H9 (cell line): ENCODE measurements at regions not wholly inside any gene's neighbourhood (a gene's known extent, or its start where the extent isn't known, plus 50 kb on each side); places are given as distances from the start of the nearest gene placed in this dataset.

Source experiments
- DNase-seq: peaks from one replicate; pipeline ENCODE4 v3.0.0-alpha.2; 2017
- H2AFZ ChIP-seq: one replicate; pipeline ENCODE4 v1.6.1; 2013; ENCODE audit warnings: mild to moderate bottlenecking, low read length, control low read depth, moderate library complexity
- H2AK5ac ChIP-seq: 2 replicates; pipeline ENCODE4 v1.6.1; 2013; ENCODE audit warnings: low read length, control low read depth, mixed read lengths; ENCODE audit not compliant: insufficient read length
- H2BK120ac ChIP-seq: one replicate; pipeline ENCODE4 v1.6.1; 2013; ENCODE audit warnings: low read depth, mild to moderate bottlenecking, low read length, control low read depth, inconsistent platforms; ENCODE audit not compliant: poor library complexity, severe bottlenecking
- H2BK12ac ChIP-seq: 2 replicates; pipeline ENCODE4 v1.6.1; 2013; ENCODE audit warnings: low read length, control low read depth, mixed read lengths, low read depth; ENCODE audit not compliant: insufficient read length
- H2BK15ac ChIP-seq: 2 replicates; pipeline ENCODE4 v1.6.1; 2013; ENCODE audit warnings: low read depth, low read length, control low read depth
- H2BK20ac ChIP-seq: one replicate; pipeline ENCODE4 v1.6.1; 2013; ENCODE audit warnings: low read depth, mild to moderate bottlenecking, low read length, control low read depth, inconsistent platforms; ENCODE audit not compliant: poor library complexity, severe bottlenecking
- H2BK5ac ChIP-seq: 2 replicates; pipeline ENCODE4 v1.6.1; 2013; ENCODE audit warnings: low read length, control low read depth, mixed read lengths; ENCODE audit not compliant: insufficient read length
- H3K14ac ChIP-seq: 2 replicates; pipeline ENCODE4 v1.6.1; 2013; ENCODE audit warnings: low read length, control low read depth; ENCODE audit not compliant: insufficient read depth
- H3K18ac ChIP-seq: 2 replicates; pipeline ENCODE4 v1.6.1; 2013; ENCODE audit warnings: low read depth, mild to moderate bottlenecking, mixed read lengths, low read length, control low read depth; ENCODE audit not compliant: insufficient read length
- H3K23ac ChIP-seq: 2 replicates; pipeline ENCODE4 v1.6.1; 2013; ENCODE audit warnings: low read length, control low read depth, mixed read lengths, low read depth; ENCODE audit not compliant: insufficient read length
- H3K23me2 ChIP-seq: 2 replicates; pipeline ENCODE4 v1.6.1; 2013; ENCODE audit warnings: low read depth, mild to moderate bottlenecking, mixed read lengths, low read length, control low read depth; ENCODE audit not compliant: insufficient read length, poor library complexity, severe bottlenecking
- H3K27ac ChIP-seq: 2 replicates; pipeline ENCODE4 v1.5.1; 2013; ENCODE audit warnings: low read length, control low read depth, mixed read lengths, low read depth; ENCODE audit not compliant: insufficient read length
- H3K27me3 ChIP-seq: 2 replicates; pipeline ENCODE4 v1.6.1; 2013; ENCODE audit warnings: low read length, control low read depth, inconsistent platforms; ENCODE audit not compliant: insufficient read depth
- H3K4ac ChIP-seq: 2 replicates; pipeline ENCODE4 v1.6.1; 2013; ENCODE audit warnings: low read depth, mild to moderate bottlenecking, control low read depth, inconsistent platforms, low read length, moderate library complexity
- H3K4me1 ChIP-seq: 2 replicates; pipeline ENCODE4 v1.6.1; 2013; ENCODE audit warnings: low read length, control low read depth, inconsistent platforms; ENCODE audit not compliant: insufficient read depth
- H3K4me2 ChIP-seq: 2 replicates; pipeline ENCODE4 v1.6.1; 2013; ENCODE audit warnings: low read length, control low read depth, mixed read lengths; ENCODE audit not compliant: insufficient read length, insufficient read depth
- H3K56ac ChIP-seq: 2 replicates; pipeline ENCODE4 v1.6.1; 2013; ENCODE audit warnings: low read depth, mild to moderate bottlenecking, mixed read lengths, low read length, control low read depth; ENCODE audit not compliant: insufficient read length
- H3K79me1 ChIP-seq: 2 replicates; pipeline ENCODE4 v1.6.1; 2013; ENCODE audit warnings: low read depth, mild to moderate bottlenecking, moderate library complexity, low read length, control low read depth, inconsistent platforms; ENCODE audit not compliant: insufficient read depth, poor library complexity, severe bottlenecking
- H3K79me2 ChIP-seq: 2 replicates; pipeline ENCODE4 v1.6.1; 2013; ENCODE audit warnings: low read length, control low read depth, inconsistent platforms; ENCODE audit not compliant: insufficient read depth
- H3K9ac ChIP-seq: 2 replicates; pipeline ENCODE4 v1.6.1; 2013; ENCODE audit warnings: low read length, control low read depth, mixed read lengths; ENCODE audit not compliant: insufficient read length; ENCODE audit errors: extremely low read depth
- H3K9me3 ChIP-seq: one replicate; pipeline ENCODE4 v1.6.1; 2013; ENCODE audit warnings: low read depth, low read length, inconsistent platforms; ENCODE audit not compliant: control insufficient read depth
- H3T11ph ChIP-seq: one replicate; pipeline ENCODE4 v1.6.1; 2013; ENCODE audit warnings: mild to moderate bottlenecking, low read length, control low read depth, inconsistent platforms
- H4K20me1 ChIP-seq: one replicate; pipeline ENCODE4 v1.6.1; 2013; ENCODE audit not compliant: control insufficient read depth, insufficient read length, insufficient read depth
- H4K5ac ChIP-seq: 2 replicates; pipeline ENCODE4 v1.6.1; 2013; ENCODE audit warnings: low read depth, mild to moderate bottlenecking, mixed read lengths, low read length, control low read depth; ENCODE audit not compliant: insufficient read length
- H4K8ac ChIP-seq: replicated peaks from 2 replicates; pipeline ENCODE4 v1.6.1; 2013; ENCODE audit warnings: low read length, control low read depth, mixed read lengths, low read depth; ENCODE audit not compliant: insufficient read length
- H4K91ac ChIP-seq: 2 replicates; pipeline ENCODE4 v1.6.1; 2013; ENCODE audit warnings: low read depth, mild to moderate bottlenecking, moderate library complexity, mixed read lengths, low read length, control low read depth; ENCODE audit not compliant: insufficient read length
- H3K27ac Mint-ChIP-seq, 3 experiments: 2 replicates in 2 of 3; 3 replicates in 1 of 3; pipeline ENCODE4 v1.8.0; 2020 to 2021; ENCODE audit warnings: mixed read lengths in 3 of 3, mild to moderate bottlenecking in 1 of 3, moderate library complexity in 1 of 3
- H3K27me3 Mint-ChIP-seq: 2 replicates; pipeline ENCODE4 v1.8.0; 2021; ENCODE audit warnings: low read depth, mild to moderate bottlenecking, moderate library complexity, mixed read lengths
- H3K36me3 Mint-ChIP-seq, 3 experiments: 2 replicates in 2 of 3; 3 replicates in 1 of 3; pipeline ENCODE4 v1.8.0; 2020 to 2021; ENCODE audit warnings: low read depth in 3 of 3, mixed read lengths in 3 of 3; ENCODE audit not compliant: insufficient read depth in 1 of 3
- H3K4me1 Mint-ChIP-seq, 2 experiments: 2 replicates each; pipeline ENCODE4 v1.8.0; 2020; ENCODE audit warnings: mixed read lengths in 2 of 2
- H3K4me3 Mint-ChIP-seq, 2 experiments: 2 replicates in 1 of 2; 3 replicates in 1 of 2; pipeline ENCODE4 v1.8.0; 2020 to 2021; ENCODE audit warnings: mild to moderate bottlenecking in 2 of 2, mixed read lengths in 2 of 2, moderate library complexity in 1 of 2
- H3K9me3 Mint-ChIP-seq, 2 experiments: 2 replicates in 1 of 2; 3 replicates in 1 of 2; pipeline ENCODE4 v1.8.0; 2020; ENCODE audit warnings: mild to moderate bottlenecking in 2 of 2, mixed read lengths in 2 of 2, moderate library complexity in 1 of 2
- WGBS: extraction: QIAGEN DNeasy Blood & Tissue Kit; methylation state at CpG from one replicate; pipeline ENCODE4 v1.1.7; 2013; ENCODE audit warnings: missing lambda C conversion rate, low lambda C conversion rate, mixed read lengths; ENCODE audit not compliant: insufficient read length; ENCODE audit errors: extremely low coverage; 5-methylcytosine and 5-hydroxymethylcytosine counted together
- TF ChIP-seq, protein P1 (sequence below): fragments of 200-600 bp; sonication (generic); conservative IDR thresholded peaks from 3 replicates; pipeline ENCODE4 v1.8.0; 2021; ENCODE audit warnings: antibody characterized with exemption, mild to moderate bottlenecking

DNA sequence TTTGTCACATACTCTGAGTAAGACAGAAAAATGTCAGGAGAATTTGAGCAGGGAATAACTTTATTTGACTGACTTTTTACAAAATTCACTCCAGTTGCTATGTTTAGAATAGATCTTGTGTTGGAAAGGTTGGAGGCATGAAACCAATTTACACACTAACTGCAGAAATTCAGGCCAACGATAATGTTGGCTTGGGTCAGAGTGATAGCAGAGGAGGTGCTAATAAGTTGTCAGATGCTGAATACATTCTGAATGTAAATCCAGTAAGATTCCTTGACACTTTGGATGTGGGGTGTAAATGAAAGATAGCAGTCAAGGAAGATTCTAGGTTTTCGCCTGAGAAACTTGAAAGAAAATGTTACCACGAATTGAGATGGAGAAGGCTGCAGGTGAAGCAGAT lies 502.5 kb upstream of the GHITM start:
- WGBS, result no CpG with 5 or more reads among the region's 3 CpGs
- Histone ChIP-seq H2BK20ac (no peak overlapping the region), H3K27me3 (no peaks in the 10 kb centered on the region), H2BK5ac (no peak overlapping the region), H3K4ac (no peak overlapping the region), H4K20me1 (no peaks in the 10 kb centered on the region), H3K23ac (no peak overlapping the region), H3K56ac (no peak overlapping the region), H3K23me2 (no peaks in the 10 kb centered on the region), H3T11ph (no peak overlapping the region), H3K9me3 (no peaks in the 10 kb centered on the region), H3K4me2 (no peak overlapping the region), H2AK5ac (no peak overlapping the region), H4K5ac (no peak overlapping the region), H2BK15ac (no peak overlapping the region), H3K18ac (no peak overlapping the region), H3K14ac (no peak overlapping the region), H3K27ac (no peak overlapping the region), H3K79me1 (no peaks in the 10 kb centered on the region), H2BK120ac (no peak overlapping the region), H2AFZ (no peak overlapping the region), H3K9ac (no peak overlapping the region), H3K79me2 (no peaks in the 10 kb centered on the region), H3K4me1 (0 out of 2 replicates have a peak, but pooled peaks cover 4% of the 10 kb centered on the region), H4K91ac (no peak overlapping the region), H2BK12ac (no peak overlapping the region), H4K8ac (no peak overlapping the region)
- Mint-ChIP-seq H3K36me3 (no peaks in the 10 kb centered on the region), H3K27ac (no peak overlapping the region), H3K4me1 (peaks cover 0 to 6% of the 10 kb centered on the region in 2 experiments; a peak in 2 of 4 replicates), H3K27me3 (no peaks in the 10 kb centered on the region), H3K9me3 (no peaks in the 10 kb centered on the region), H3K4me3 (no peak overlapping the region)
- TF ChIP-seq, protein P1, sequence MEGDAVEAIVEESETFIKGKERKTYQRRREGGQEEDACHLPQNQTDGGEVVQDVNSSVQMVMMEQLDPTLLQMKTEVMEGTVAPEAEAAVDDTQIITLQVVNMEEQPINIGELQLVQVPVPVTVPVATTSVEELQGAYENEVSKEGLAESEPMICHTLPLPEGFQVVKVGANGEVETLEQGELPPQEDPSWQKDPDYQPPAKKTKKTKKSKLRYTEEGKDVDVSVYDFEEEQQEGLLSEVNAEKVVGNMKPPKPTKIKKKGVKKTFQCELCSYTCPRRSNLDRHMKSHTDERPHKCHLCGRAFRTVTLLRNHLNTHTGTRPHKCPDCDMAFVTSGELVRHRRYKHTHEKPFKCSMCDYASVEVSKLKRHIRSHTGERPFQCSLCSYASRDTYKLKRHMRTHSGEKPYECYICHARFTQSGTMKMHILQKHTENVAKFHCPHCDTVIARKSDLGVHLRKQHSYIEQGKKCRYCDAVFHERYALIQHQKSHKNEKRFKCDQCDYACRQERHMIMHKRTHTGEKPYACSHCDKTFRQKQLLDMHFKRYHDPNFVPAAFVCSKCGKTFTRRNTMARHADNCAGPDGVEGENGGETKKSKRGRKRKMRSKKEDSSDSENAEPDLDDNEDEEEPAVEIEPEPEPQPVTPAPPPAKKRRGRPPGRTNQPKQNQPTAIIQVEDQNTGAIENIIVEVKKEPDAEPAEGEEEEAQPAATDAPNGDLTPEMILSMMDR, result no peak
- DNase-seq, result no peak
